BLaER1 (cell line): ENCODE measurements at regions not wholly inside any gene's neighbourhood (a gene's known extent, or its start where the extent isn't known, plus 50 kb on each side); places are given as distances from the start of the nearest gene placed in this dataset.

ENCODE experiments used
- H3K27ac ChIP-seq: shearing (Covaris generic); formaldehyde crosslinking; 2 replicates; pipeline ENCODE4 v1.8.1; 2022
- H3K27me3 ChIP-seq: shearing (Covaris generic); formaldehyde crosslinking; 2 replicates; pipeline ENCODE4 v1.8.1; 2022
- H3K36me3 ChIP-seq: shearing (Covaris generic); formaldehyde crosslinking; 2 replicates; pipeline ENCODE4 v1.8.1; 2022
- H3K4me1 ChIP-seq: shearing (Covaris generic); formaldehyde crosslinking; 2 replicates; pipeline ENCODE4 v1.8.1; 2022
- H3K4me2 ChIP-seq: shearing (Covaris generic); formaldehyde crosslinking; 2 replicates; pipeline ENCODE4 v1.8.1; 2022
- H3K4me3 ChIP-seq: shearing (Covaris generic); formaldehyde crosslinking; 2 replicates; pipeline ENCODE4 v1.8.1; 2022
- H3K9ac ChIP-seq: shearing (Covaris generic); formaldehyde crosslinking; 2 replicates; pipeline ENCODE4 v1.8.1; 2022
- H3K9me3 ChIP-seq: shearing (Covaris generic); formaldehyde crosslinking; 2 replicates; pipeline ENCODE4 v1.8.1; 2022
- H4K20me1 ChIP-seq: shearing (Covaris generic); formaldehyde crosslinking; 2 replicates; pipeline ENCODE4 v1.8.1; 2022
- Cebpa-rat ChIP-seq: shearing (Covaris generic); IDR thresholded peaks from 2 replicates; pipeline ENCODE4 v1.8.1; 2022

GRCh38 chr1:184255560-184255959, 131.3 kb upstream of the C1orf21 start:
- Histone ChIP-seq H3K4me2 (no peak overlapping the region), H3K36me3 (no peaks in the 10 kb centered on the region), H3K4me1 (no peaks in the 10 kb centered on the region), H3K9me3 (no peaks in the 10 kb centered on the region), H3K9ac (no peak overlapping the region), H3K27me3 (no peaks in the 10 kb centered on the region), H3K27ac (no peak overlapping the region), H3K4me3 (no peak overlapping the region), H4K20me1 (no peaks in the 10 kb centered on the region)
- no peak for TF ChIP-seq Cebpa-rat

- H3K4me2 ChIP-seq = no peak overlapping the region
- no peaks in the 10 kb centered on the region for H3K4me1 ChIP-seq
- no peak overlapping the region for H3K9ac ChIP-seq
- no peaks in the 10 kb centered on the region for H3K27me3 ChIP-seq
- no peak for TF ChIP-seq Cebpa-rat
- no peaks in the 10 kb centered on the region for H4K20me1 ChIP-seq
- H3K9me3 ChIP-seq = no peaks in the 10 kb centered on the region
- H3K36me3 ChIP-seq = no peaks in the 10 kb centered on the region
- no peak overlapping the region for H3K27ac ChIP-seq
- H3K4me3 ChIP-seq = no peak overlapping the region
These were observed 129.0 kb upstream of the C1orf21 start for GRCh38 chr1:184257873-184258272.

GRCh38 chr1:184258525-184258924, 128.3 kb upstream of the C1orf21 start:
- no peak overlapping the region for H3K27ac ChIP-seq
- no peaks in the 10 kb centered on the region for H3K27me3 ChIP-seq
- no peaks in the 10 kb centered on the region for H4K20me1 ChIP-seq
- no peak overlapping the region for H3K4me2 ChIP-seq
- no peak overlapping the region for H3K4me3 ChIP-seq
- H3K4me1 ChIP-seq = no peaks in the 10 kb centered on the region
- no peaks in the 10 kb centered on the region for H3K36me3 ChIP-seq
- no peak for TF ChIP-seq Cebpa-rat
- H3K9ac ChIP-seq = no peak overlapping the region
- H3K9me3 ChIP-seq = no peaks in the 10 kb centered on the region

GRCh38 chr1:184260382-184260781, 126.4 kb upstream of the C1orf21 start:
- Histone ChIP-seq H3K27ac (no peak overlapping the region), H4K20me1 (no peaks in the 10 kb centered on the region), H3K36me3 (no peaks in the 10 kb centered on the region), H3K27me3 (no peaks in the 10 kb centered on the region), H3K4me1 (no peaks in the 10 kb centered on the region), H3K4me3 (no peak overlapping the region), H3K9me3 (no peaks in the 10 kb centered on the region), H3K4me2 (no peak overlapping the region), H3K9ac (no peak overlapping the region)
- no peak for TF ChIP-seq Cebpa-rat

- no peaks in the 10 kb centered on the region for H3K27me3 ChIP-seq
- no peaks in the 10 kb centered on the region for H3K4me1 ChIP-seq
- no peak overlapping the region for H3K27ac ChIP-seq
- H3K9ac ChIP-seq = no peak overlapping the region
- H3K4me3 ChIP-seq = no peak overlapping the region
- no peaks in the 10 kb centered on the region for H3K36me3 ChIP-seq
- H3K9me3 ChIP-seq = no peaks in the 10 kb centered on the region
- no peak overlapping the region for H3K4me2 ChIP-seq
- no peaks in the 10 kb centered on the region for H4K20me1 ChIP-seq
- no peak for TF ChIP-seq Cebpa-rat
These were observed 124.7 kb upstream of the C1orf21 start for GRCh38 chr1:184262109-184262508.

GRCh38 chr1:184267747-184268146, 119.1 kb upstream of the C1orf21 start:
- Histone ChIP-seq H3K4me2 (no peak overlapping the region), H3K4me1 (no peaks in the 10 kb centered on the region), H3K9ac (no peak overlapping the region), H4K20me1 (no peaks in the 10 kb centered on the region), H3K27me3 (no peaks in the 10 kb centered on the region), H3K36me3 (no peaks in the 10 kb centered on the region), H3K9me3 (no peaks in the 10 kb centered on the region), H3K4me3 (no peak overlapping the region), H3K27ac (no peak overlapping the region)
- TF ChIP-seq Cebpa-rat = no peak

GRCh38 chr1:184270556-184270955, 116.3 kb upstream of the C1orf21 start:
- H3K9ac ChIP-seq = no peak overlapping the region
- no peaks in the 10 kb centered on the region for H3K4me1 ChIP-seq
- H3K9me3 ChIP-seq = no peaks in the 10 kb centered on the region
- no peak for TF ChIP-seq Cebpa-rat
- H3K36me3 ChIP-seq = no peaks in the 10 kb centered on the region
- no peak overlapping the region for H3K4me3 ChIP-seq
- no peaks in the 10 kb centered on the region for H4K20me1 ChIP-seq
- H3K4me2 ChIP-seq = no peak overlapping the region
- H3K27ac ChIP-seq = no peak overlapping the region
- no peaks in the 10 kb centered on the region for H3K27me3 ChIP-seq

- Histone ChIP-seq H3K4me1 (no peaks in the 10 kb centered on the region), H4K20me1 (no peaks in the 10 kb centered on the region), H3K9ac (no peak overlapping the region), H3K9me3 (no peaks in the 10 kb centered on the region), H3K27ac (no peak overlapping the region), H3K4me2 (no peak overlapping the region), H3K36me3 (no peaks in the 10 kb centered on the region), H3K4me3 (no peak overlapping the region), H3K27me3 (no peaks in the 10 kb centered on the region)
- no peak for TF ChIP-seq Cebpa-rat
These were observed 114.5 kb upstream of the C1orf21 start for GRCh38 chr1:184272175-184272866.

GRCh38 chr1:184276416-184276815, 110.4 kb upstream of the C1orf21 start:
- Histone ChIP-seq H3K4me1 (no peaks in the 10 kb centered on the region), H4K20me1 (no peaks in the 10 kb centered on the region), H3K4me2 (no peak overlapping the region), H3K9me3 (no peaks in the 10 kb centered on the region), H3K36me3 (no peaks in the 10 kb centered on the region), H3K4me3 (no peak overlapping the region), H3K27ac (no peak overlapping the region), H3K9ac (no peak overlapping the region), H3K27me3 (no peaks in the 10 kb centered on the region)
- no peak for TF ChIP-seq Cebpa-rat

- no peaks in the 10 kb centered on the region for H4K20me1 ChIP-seq
- TF ChIP-seq Cebpa-rat = no peak
- no peak overlapping the region for H3K4me3 ChIP-seq
- no peak overlapping the region for H3K4me2 ChIP-seq
- H3K9ac ChIP-seq = no peak overlapping the region
- H3K9me3 ChIP-seq = no peaks in the 10 kb centered on the region
- H3K4me1 ChIP-seq = no peaks in the 10 kb centered on the region
- H3K27me3 ChIP-seq = no peaks in the 10 kb centered on the region
- no peak overlapping the region for H3K27ac ChIP-seq
- H3K36me3 ChIP-seq = no peaks in the 10 kb centered on the region
These were observed 106.8 kb upstream of the C1orf21 start for GRCh38 chr1:184279911-184280458.
